Muscle layer of duodenum (tissue), 2 donors: ENCODE measurements at regions not wholly inside any gene's neighbourhood (a gene's known extent, or its start where the extent isn't known, plus 50 kb on each side); places are given as distances from the start of the nearest gene placed in this dataset.

ENCODE experiments used
- H3K27ac ChIP-seq: one replicate; pipeline ENCODE4 v1.7.0; 2013; ENCODE audit warnings: mild to moderate bottlenecking, low read length
- H3K27me3 ChIP-seq: one replicate; pipeline ENCODE4 v1.7.0; 2013; ENCODE audit warnings: low read depth, mild to moderate bottlenecking, control low read depth, low read length
- H3K36me3 ChIP-seq, 2 donors: one replicate each; pipeline ENCODE4 v1.7.0; 2013; ENCODE audit warnings: low read length in 2 of 2, control low read depth in 1 of 2, mild to moderate bottlenecking in 1 of 2; ENCODE audit not compliant: insufficient read depth in 2 of 2, control insufficient read depth in 1 of 2
- H3K4me1 ChIP-seq, 2 donors: one replicate each; pipeline ENCODE4 v1.7.0; 2013; ENCODE audit warnings: low read length in 2 of 2, mild to moderate bottlenecking in 2 of 2, control low read depth in 1 of 2, moderate library complexity in 1 of 2; ENCODE audit not compliant: insufficient read depth in 2 of 2, control insufficient read depth in 1 of 2
- H3K4me3 ChIP-seq, 2 donors: one replicate each; pipeline ENCODE4 v1.7.0; 2013; ENCODE audit warnings: low read length in 2 of 2, low read depth in 1 of 2, mild to moderate bottlenecking in 1 of 2
- H3K9me3 ChIP-seq, 2 donors: one replicate each; pipeline ENCODE4 v1.7.0; 2013; ENCODE audit warnings: low read length in 2 of 2, control low read depth in 1 of 2, mild to moderate bottlenecking in 1 of 2; ENCODE audit not compliant: control insufficient read depth in 1 of 2
- donor health status: healthy.

DNA sequence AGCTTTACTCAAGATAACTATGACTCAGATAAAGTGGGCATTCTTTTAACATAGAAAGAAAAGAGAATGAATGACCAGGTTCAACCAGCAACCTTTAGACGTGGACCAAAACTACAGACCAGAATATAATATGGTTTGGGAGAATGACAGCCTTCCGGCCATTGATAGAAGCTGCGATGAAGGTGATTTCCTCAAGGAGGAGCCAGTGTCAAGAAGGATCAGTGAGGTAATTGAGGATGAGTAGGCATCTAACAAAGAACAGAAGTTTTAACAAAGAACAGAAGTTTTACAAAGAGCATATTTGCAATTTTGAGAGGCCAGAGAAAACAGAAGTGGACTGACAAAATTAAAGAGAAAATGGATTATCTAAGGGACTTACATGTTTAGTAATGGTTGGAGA lies 289.0 kb upstream of the AGTR1 start:
- Histone ChIP-seq H3K4me3 (no peak overlapping the region), H3K36me3 (no peaks in the 10 kb centered on the region), H3K4me1 (no peaks in the 10 kb centered on the region), H3K27me3 (no peaks in the 10 kb centered on the region), H3K9me3 (peaks cover 0 to 2% of the 10 kb centered on the region in 2 donors), H3K27ac (no peak overlapping the region)

DNA sequence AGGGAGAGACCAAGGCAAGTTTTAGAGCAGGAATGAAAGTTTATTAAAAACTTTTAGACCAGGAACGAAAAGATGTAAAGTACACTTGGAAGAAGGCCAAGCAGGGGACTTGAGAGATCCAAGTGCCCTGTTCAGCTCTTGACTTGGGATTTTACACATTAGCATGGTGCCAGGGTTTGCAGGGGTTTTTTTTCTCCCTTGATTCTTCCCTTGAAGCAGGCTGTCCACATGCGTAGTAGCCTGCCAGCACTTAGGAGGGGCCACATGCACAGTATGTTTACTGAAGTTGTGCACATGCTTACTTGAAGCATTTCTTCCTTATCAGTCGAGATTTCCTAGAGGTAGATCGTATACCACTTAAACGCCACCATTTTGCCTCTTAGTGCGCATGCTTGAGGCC lies 277.5 kb upstream of the AGTR1 start:
- Histone ChIP-seq H3K27ac (no peak overlapping the region), H3K36me3 (no peaks in the 10 kb centered on the region), H3K9me3 (no peaks in the 10 kb centered on the region), H3K4me3 (no peak overlapping the region), H3K4me1 (no peaks in the 10 kb centered on the region), H3K27me3 (no peaks in the 10 kb centered on the region)

DNA sequence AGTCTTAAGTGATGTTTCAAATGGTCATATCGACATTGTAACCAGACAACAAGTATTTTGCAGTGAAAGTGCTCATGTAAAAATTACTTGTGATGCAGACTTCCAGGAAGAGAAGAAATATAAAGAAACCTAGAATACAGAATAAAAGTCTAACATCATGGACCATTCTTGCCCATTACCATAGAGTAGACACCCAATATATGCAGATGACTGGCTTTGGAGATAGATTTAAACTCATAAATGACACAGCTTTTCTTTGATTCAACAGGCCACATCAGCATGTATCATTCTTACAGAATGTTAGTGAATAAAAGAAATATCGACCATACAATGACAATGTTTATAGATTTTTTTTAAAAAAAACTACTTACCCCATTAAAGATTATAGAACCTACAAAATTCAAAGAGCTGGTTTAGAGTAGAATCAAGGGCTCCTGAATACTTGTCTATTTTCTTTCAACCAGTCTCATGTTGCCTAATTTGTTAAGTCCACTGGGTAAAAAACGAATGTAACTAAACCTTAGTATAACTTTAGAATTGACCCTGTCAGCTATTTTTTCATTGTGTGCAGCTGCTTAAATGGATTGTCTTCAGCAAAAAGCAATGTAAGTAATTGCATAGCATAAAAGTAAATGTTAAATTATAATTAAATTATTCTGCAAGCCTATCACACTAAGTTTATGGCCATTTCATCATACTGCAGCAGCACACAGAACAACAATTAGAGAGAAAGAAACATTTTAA lies 268.7 kb upstream of the AGTR1 start:
- H3K4me1 ChIP-seq: no peaks in the 10 kb centered on the region
- no peaks in the 10 kb centered on the region for H3K9me3 ChIP-seq
- H3K4me3 ChIP-seq: no peak overlapping the region
- no peaks in the 10 kb centered on the region for H3K36me3 ChIP-seq
- no peak overlapping the region for H3K27ac ChIP-seq
- no peaks in the 10 kb centered on the region for H3K27me3 ChIP-seq

DNA sequence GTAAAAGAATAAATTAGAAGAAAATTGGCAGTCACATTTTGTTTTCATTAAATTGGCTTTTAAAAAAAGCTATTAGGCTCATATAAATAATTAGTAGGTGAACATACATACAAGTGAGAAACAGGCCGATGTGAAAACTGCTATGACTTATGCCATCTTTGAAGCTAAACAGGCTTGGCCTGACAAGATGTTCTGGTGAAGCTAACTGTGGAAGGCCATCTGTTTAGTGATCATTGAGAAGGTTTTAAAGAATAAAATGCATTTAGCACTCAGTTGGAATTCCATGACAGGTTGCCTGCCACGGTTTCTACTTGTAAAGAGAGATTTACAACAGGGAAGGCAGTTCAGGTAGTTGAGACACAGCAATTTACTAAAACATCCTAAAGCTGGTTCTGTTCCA lies 264.0 kb upstream of the AGTR1 start:
- H3K36me3 ChIP-seq: no peaks in the 10 kb centered on the region
- H3K4me3 ChIP-seq: no peak overlapping the region
- no peaks in the 10 kb centered on the region for H3K27me3 ChIP-seq
- no peak overlapping the region for H3K27ac ChIP-seq
- H3K4me1 ChIP-seq: no peaks in the 10 kb centered on the region
- H3K9me3 ChIP-seq: no peaks in the 10 kb centered on the region

DNA sequence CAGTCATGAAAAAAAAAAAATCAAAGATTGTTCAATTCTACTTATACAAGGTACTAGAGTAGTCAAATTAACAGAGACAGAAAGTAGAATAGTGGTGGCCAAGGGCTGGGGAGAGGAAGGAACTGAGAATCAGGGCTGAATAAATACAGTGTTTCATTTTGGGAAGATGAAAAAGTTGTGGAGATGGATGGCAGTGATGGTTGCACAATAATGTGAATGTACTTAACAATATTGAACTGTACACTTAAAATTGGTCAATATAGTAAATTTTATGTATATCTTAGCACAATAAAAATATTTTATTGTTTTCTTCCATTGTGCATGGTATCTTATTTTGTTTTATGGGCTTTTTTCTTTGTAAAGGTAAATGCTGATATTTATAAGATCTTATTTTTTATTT lies 262.2 kb upstream of the AGTR1 start:
- H3K36me3 ChIP-seq: no peaks in the 10 kb centered on the region
- H3K27me3 ChIP-seq: no peaks in the 10 kb centered on the region
- no peaks in the 10 kb centered on the region for H3K4me1 ChIP-seq
- no peak overlapping the region for H3K4me3 ChIP-seq
- H3K27ac ChIP-seq: no peak overlapping the region
- no peaks in the 10 kb centered on the region for H3K9me3 ChIP-seq

DNA sequence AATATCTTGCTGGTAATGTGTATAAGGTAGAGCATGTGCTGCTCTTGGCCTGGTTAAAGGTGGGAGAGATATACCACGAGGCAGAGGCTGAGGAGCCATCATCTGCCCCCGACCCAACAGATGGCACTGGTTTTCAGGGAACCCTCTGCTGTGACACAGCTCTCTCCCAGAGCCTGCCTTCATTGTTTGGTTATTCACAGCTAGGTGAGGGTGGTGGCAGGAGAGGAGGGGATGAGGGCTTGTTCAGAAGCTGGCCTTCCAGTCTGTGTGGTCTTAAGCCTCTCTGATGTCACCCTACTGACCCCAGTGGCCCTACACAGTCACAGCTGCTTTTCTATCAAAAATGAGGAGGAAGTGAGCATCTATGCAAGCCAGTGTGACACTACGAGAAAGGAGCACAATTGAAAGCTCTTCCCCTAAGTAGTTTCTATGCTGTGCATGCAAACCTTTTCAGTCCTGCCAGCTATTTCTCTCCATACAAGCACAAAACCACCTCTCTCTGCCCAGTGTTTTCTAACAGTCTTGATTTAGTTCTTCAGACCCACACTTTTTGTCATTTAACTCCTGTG lies 258.4 kb upstream of the AGTR1 start:
- H3K27ac ChIP-seq: no peak overlapping the region
- no peaks in the 10 kb centered on the region for H3K27me3 ChIP-seq
- no peaks in the 10 kb centered on the region for H3K36me3 ChIP-seq
- H3K4me3 ChIP-seq: no peak overlapping the region
- H3K9me3 ChIP-seq: no peaks in the 10 kb centered on the region
- no peaks in the 10 kb centered on the region for H3K4me1 ChIP-seq

DNA sequence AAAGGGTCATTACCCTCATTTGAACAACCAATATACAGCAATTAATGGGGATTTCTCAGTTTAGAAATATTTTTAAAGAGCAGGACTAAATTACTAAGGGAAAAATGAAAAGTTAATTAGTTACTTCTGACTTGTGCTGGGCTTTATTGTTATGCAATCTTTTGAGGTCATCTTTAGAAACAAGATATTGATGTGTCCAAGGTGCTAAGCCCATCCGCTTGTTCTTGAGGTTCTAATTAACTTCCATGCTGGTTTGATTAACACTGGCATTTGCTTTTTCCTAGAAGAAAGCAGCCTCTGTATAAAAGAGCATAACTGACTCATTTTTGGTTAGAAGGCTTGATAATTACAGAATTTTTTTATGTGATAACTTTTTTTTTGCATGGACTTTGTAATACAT lies 256.5 kb upstream of the AGTR1 start:
- no peaks in the 10 kb centered on the region for H3K4me1 ChIP-seq
- H3K9me3 ChIP-seq: no peaks in the 10 kb centered on the region
- no peaks in the 10 kb centered on the region for H3K27me3 ChIP-seq
- no peaks in the 10 kb centered on the region for H3K36me3 ChIP-seq
- no peak overlapping the region for H3K4me3 ChIP-seq
- H3K27ac ChIP-seq: no peak overlapping the region

DNA sequence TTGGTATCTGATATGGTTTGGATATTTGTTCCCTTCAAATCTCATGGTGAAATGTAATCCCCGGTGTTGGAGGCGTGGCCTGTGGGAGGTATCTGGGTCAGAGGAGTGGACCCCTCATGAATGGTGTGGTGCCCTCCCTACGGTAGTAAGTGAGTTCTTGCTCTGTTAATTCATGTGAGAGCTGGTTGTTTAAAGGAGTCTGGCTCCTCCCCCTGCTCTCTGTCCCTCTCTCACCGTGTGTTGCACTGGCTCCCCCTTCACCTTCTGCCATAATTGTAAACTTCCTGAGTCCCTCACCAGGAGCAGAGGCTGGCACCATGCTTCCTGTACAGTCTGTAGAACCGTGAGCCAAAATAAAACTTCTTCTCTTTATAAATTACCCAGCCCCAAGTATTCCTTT lies 246.9 kb upstream of the AGTR1 start:
- Histone ChIP-seq H3K27me3 (no peaks in the 10 kb centered on the region), H3K9me3 (no peaks in the 10 kb centered on the region), H3K4me1 (no peaks in the 10 kb centered on the region), H3K27ac (no peak overlapping the region), H3K36me3 (no peaks in the 10 kb centered on the region), H3K4me3 (no peak overlapping the region)

DNA sequence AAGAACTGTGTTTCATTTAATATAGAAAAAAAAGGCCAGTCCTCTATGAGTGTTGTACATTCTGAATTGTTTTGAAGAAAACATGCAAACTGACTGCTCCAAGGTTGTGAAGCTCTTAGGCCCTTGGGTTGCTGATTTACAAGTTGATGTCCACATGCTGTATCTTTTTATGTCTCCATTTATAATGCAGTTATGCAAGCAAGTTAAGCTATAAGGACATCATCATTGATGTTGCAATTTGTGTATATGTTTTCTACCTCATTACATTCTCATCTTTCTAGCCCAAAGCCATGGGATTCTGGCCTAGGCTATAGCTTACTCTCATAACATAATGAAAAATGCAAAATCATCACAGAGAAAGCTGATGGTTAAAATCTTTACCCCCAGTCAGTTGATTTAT lies 245.7 kb upstream of the AGTR1 start:
- H3K36me3 ChIP-seq: no peaks in the 10 kb centered on the region
- no peaks in the 10 kb centered on the region for H3K27me3 ChIP-seq
- H3K27ac ChIP-seq: no peak overlapping the region

DNA sequence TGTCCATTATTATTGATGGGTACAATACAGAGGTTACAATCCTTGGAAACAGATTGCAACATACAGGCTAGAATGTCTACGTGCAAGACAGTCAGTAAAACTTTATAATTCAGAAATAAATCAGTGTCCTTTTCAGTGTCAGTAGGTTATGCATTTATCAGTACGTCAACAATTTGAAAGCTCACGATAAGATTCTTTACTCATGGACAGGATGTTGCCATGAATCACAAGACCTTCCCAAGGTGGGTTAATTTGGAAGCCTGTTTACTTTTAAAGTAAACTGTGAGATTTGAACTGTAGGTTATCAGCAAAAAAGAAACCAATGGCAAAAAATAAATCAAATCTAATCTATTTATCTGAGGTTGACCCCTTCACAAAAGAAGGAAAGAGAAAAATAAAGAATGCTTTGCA lies 243.9 kb upstream of the AGTR1 start:
- no peaks in the 10 kb centered on the region for H3K27me3 ChIP-seq
- H3K27ac ChIP-seq: no peak overlapping the region

More for the DNA sequence above, 245.7 kb upstream of the AGTR1 start:
- H3K4me1 ChIP-seq: no peaks in the 10 kb centered on the region
- no peaks in the 10 kb centered on the region for H3K9me3 ChIP-seq
- no peak overlapping the region for H3K4me3 ChIP-seq

DNA sequence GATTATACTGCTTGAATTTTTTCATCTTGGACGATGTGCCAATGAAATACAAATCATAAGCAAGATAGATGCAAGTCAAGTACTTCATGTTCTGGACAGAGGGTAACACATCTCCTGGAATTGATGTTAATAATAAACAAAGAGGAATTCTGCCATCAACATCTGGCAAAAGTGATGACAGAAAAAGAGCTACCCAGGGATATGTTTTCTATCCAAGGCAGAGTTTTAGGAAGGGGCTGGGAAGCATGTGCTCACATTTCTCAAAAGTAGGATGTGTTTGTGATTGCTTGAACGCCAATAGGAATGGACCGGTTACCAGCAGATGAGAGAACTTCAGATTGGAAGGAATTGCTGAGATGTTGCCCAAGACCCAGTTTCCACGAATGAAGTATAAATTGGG lies 242.6 kb upstream of the AGTR1 start:
- no peaks in the 10 kb centered on the region for H3K4me1 ChIP-seq
- H3K36me3 ChIP-seq: no peaks in the 10 kb centered on the region

More for the DNA sequence above, 243.9 kb upstream of the AGTR1 start:
- Histone ChIP-seq H3K9me3 (no peaks in the 10 kb centered on the region), H3K4me3 (no peak overlapping the region), H3K36me3 (no peaks in the 10 kb centered on the region), H3K4me1 (no peaks in the 10 kb centered on the region)

DNA sequence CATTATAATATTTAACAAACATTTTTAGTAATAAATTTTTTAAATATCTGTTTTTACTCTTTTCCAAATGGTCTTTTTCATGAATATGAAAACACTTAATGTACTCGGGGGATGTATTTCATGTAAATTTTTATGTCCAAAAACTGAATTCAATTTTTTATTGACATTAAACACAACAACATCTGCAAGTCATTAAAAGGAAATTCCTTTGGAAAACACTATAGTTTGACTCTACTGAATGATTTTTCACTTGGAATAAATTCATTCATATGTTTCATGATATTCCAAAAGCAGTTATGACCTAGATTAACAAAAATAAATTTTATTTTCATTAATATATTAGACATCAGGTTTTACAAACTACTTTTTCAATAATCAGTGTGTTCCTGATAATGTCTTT lies 239.8 kb upstream of the AGTR1 start:
- Histone ChIP-seq H3K9me3 (no peaks in the 10 kb centered on the region), H3K27me3 (no peaks in the 10 kb centered on the region), H3K4me3 (no peak overlapping the region), H3K27ac (no peak overlapping the region), H3K4me1 (no peaks in the 10 kb centered on the region), H3K36me3 (no peaks in the 10 kb centered on the region)

More for the DNA sequence above, 242.6 kb upstream of the AGTR1 start:
- Histone ChIP-seq H3K27me3 (no peaks in the 10 kb centered on the region), H3K4me3 (no peak overlapping the region), H3K9me3 (no peaks in the 10 kb centered on the region), H3K27ac (no peak overlapping the region)
